Fibroblast of lung (primary cell): ENCODE measurements at regions not wholly inside any gene's neighbourhood (a gene's known extent, or its start where the extent isn't known, plus 50 kb on each side); places are given as distances from the start of the nearest gene placed in this dataset.

Source experiments
- DNase-seq, 2 donors: peaks; one replicate each; pipeline versions ENCODE4 v3.0.0 to v3.0.0-alpha.2; 2010; ENCODE audit warnings: low read depth in 2 of 2
- H2AFZ ChIP-seq: 2 replicates; pipeline ENCODE4 v1.5.1; 2012; ENCODE audit warnings: low read length, control low read depth, inconsistent platforms
- H3K27ac ChIP-seq: 2 replicates; pipeline ENCODE4 v1.5.1; 2011; ENCODE audit warnings: low read length, control low read depth; ENCODE audit not compliant: insufficient read depth
- H3K27me3 ChIP-seq: 2 replicates; pipeline ENCODE4 v1.5.1; 2011; ENCODE audit warnings: mild to moderate bottlenecking, low read length; ENCODE audit not compliant: control insufficient read depth, insufficient read depth
- H3K36me3 ChIP-seq: 2 replicates; pipeline ENCODE4 v1.5.1; 2011; ENCODE audit warnings: low read length; ENCODE audit not compliant: control insufficient read depth, insufficient read depth
- H3K4me1 ChIP-seq: 2 replicates; pipeline ENCODE4 v1.5.1; 2011; ENCODE audit warnings: low read length; ENCODE audit not compliant: control insufficient read depth, insufficient read depth; ENCODE audit errors: extremely low read depth
- H3K4me2 ChIP-seq: 2 replicates; pipeline ENCODE4 v1.5.1; 2011; ENCODE audit warnings: low read length, control low read depth; ENCODE audit not compliant: insufficient read depth; ENCODE audit errors: extremely low read depth
- H3K4me3 ChIP-seq, 4 experiments: fragments of 200-600 bp in 1 of 4; sonication (generic) in 1 of 4; replicated peaks in 1 of 4; 2 replicates each; pipeline ENCODE4 v1.5.1; 2011 to 2016; ENCODE audit warnings: low read length in 4 of 4, low read depth in 3 of 4, mild to moderate bottlenecking in 3 of 4, control low read depth in 2 of 4, inconsistent platforms in 1 of 4, mixed read lengths in 1 of 4; ENCODE audit not compliant: insufficient read depth in 1 of 4; ENCODE audit errors: control extremely low read depth in 1 of 4
- H3K79me2 ChIP-seq: 2 replicates; pipeline ENCODE4 v1.5.1; 2012; ENCODE audit warnings: mild to moderate bottlenecking, low read length, inconsistent platforms; ENCODE audit not compliant: control insufficient read depth, insufficient read depth
- H3K9ac ChIP-seq: 2 replicates; pipeline ENCODE4 v1.5.1; 2011; ENCODE audit warnings: mild to moderate bottlenecking, low read length, control low read depth; ENCODE audit not compliant: insufficient read depth
- H3K9me3 ChIP-seq: 2 replicates; pipeline ENCODE4 v1.5.1; 2012; ENCODE audit warnings: low read depth, low read length; ENCODE audit not compliant: control insufficient read depth, insufficient read depth
- H4K20me1 ChIP-seq: 2 replicates; pipeline ENCODE4 v1.5.1; 2011; ENCODE audit warnings: low read length; ENCODE audit not compliant: control insufficient read depth, insufficient read depth; ENCODE audit errors: extremely low read depth
- EZH2 ChIP-seq: IDR thresholded peaks from 2 replicates; pipeline ENCODE4 v1.5.1; 2012; ENCODE audit warnings: low read length, control low read depth, mild to moderate bottlenecking; ENCODE audit errors: missing control alignments
- TF ChIP-seq, protein P1 (sequence below), 2 donors: IDR thresholded peaks in 1 of 2; conservative IDR thresholded peaks in 1 of 2; 1 replicate in 1 of 2; 2 replicates in 1 of 2; pipeline ENCODE4 v1.5.1; 2011 to 2012; ENCODE audit warnings: low read length in 2 of 2, control low read depth in 1 of 2, inconsistent platforms in 1 of 2, low read depth in 1 of 2, mild to moderate bottlenecking in 1 of 2

DNA sequence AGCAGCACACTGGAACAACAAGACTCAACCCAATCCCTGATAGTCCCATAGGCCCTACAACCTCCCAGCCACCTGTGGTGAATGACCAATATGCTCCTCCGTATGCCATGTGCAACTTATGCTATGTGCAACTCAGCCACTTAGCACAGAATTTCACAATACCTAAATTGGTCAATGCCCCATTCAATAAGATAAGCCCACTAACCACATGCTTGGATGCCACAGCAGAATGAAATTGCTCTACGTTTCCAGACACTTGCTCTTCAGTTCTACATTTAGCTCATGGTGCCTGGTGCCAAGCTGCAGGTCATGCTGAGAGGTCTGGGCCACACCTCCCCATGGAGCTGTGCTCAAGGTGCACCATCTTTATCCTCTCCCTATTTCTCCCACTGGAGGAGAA is 159.8 kb downstream of the EN1 start:
- no peak for TF ChIP-seq EZH2
- TF ChIP-seq, protein P1, sequence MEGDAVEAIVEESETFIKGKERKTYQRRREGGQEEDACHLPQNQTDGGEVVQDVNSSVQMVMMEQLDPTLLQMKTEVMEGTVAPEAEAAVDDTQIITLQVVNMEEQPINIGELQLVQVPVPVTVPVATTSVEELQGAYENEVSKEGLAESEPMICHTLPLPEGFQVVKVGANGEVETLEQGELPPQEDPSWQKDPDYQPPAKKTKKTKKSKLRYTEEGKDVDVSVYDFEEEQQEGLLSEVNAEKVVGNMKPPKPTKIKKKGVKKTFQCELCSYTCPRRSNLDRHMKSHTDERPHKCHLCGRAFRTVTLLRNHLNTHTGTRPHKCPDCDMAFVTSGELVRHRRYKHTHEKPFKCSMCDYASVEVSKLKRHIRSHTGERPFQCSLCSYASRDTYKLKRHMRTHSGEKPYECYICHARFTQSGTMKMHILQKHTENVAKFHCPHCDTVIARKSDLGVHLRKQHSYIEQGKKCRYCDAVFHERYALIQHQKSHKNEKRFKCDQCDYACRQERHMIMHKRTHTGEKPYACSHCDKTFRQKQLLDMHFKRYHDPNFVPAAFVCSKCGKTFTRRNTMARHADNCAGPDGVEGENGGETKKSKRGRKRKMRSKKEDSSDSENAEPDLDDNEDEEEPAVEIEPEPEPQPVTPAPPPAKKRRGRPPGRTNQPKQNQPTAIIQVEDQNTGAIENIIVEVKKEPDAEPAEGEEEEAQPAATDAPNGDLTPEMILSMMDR (conservative IDR thresholded peaks at IDR 0.05 in 1 of 2, IDR thresholded peaks at IDR 0.05 in 1 of 2; ENCODE audit: low read depth in 1 of 2, low read length in 2 of 2): no peak
- no peaks in the 10 kb centered on the region for H4K20me1 ChIP-seq
- no peak overlapping the region for H3K4me3 ChIP-seq
- H3K27me3 ChIP-seq: no peaks in the 10 kb centered on the region
- H3K79me2 ChIP-seq: no peaks in the 10 kb centered on the region
- no peaks in the 10 kb centered on the region for H3K36me3 ChIP-seq
- no peaks in the 10 kb centered on the region for H3K9me3 ChIP-seq
- no peak overlapping the region for H2AFZ ChIP-seq
- no peak overlapping the region for H3K9ac ChIP-seq
- no peak overlapping the region for H3K27ac ChIP-seq
- H3K4me2 ChIP-seq: no peak overlapping the region
- DNase-seq: peak in 1 of 2 donors; percentile 51
- no peaks in the 10 kb centered on the region for H3K4me1 ChIP-seq

DNA sequence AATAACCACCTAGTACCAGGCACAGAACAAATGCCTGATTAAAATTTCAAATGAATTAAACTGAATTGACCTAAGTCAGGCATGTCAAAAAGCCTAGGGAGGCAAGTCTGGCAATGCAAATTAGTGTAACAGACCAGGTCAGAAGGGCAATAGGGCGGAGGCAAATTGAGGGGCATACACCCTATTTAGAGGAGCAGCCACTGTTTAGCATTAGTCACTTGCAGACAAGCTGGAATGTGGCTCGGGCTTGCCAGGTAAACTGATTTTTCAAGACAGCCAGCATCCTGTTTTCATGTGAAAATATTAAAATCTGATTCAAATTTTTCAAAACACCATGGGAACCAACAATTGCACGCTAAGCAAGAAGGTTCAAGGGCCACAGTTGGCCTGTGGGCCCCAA is 160.3 kb downstream of the EN1 start:
- DNase-seq: no peak

DNA sequence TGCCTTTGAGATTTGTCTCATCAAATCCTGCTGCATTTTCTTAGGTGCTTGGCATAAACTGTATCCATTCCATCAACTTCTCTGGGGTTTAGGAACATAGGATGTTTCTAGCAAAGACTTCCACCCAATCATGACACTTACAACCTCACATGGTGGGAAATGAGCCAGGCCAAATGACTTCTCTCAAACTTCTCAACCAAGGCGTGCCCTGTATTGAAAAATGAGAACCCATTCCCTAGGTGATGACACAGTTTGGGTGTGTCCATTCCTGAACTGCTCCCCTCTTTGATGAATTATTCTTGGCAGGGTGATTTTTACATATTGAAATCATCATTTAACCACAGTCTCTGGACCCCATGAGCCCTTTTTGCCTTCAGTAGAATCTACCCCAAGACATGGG is 161.1 kb downstream of the EN1 start:
- H3K36me3 ChIP-seq: no peaks in the 10 kb centered on the region
- no peaks in the 10 kb centered on the region for H3K27me3 ChIP-seq
- H3K27ac ChIP-seq: no peak overlapping the region
- no peak overlapping the region for H2AFZ ChIP-seq
- no peaks in the 10 kb centered on the region for H4K20me1 ChIP-seq
- no peak overlapping the region for H3K4me2 ChIP-seq
- no peak overlapping the region for H3K4me3 ChIP-seq
- H3K9ac ChIP-seq: no peak overlapping the region
- no peak for TF ChIP-seq EZH2
- TF ChIP-seq, protein P1 (conservative IDR thresholded peaks at IDR 0.05 in 1 of 2, IDR thresholded peaks at IDR 0.05 in 1 of 2; ENCODE audit: low read depth in 1 of 2, low read length in 2 of 2): no peak
- no peaks in the 10 kb centered on the region for H3K79me2 ChIP-seq
- no peaks in the 10 kb centered on the region for H3K4me1 ChIP-seq
- H3K9me3 ChIP-seq: no peaks in the 10 kb centered on the region
- DNase-seq: peak in 1 of 2 donors; percentile 76

More for the DNA sequence above, 160.3 kb downstream of the EN1 start:
- Histone ChIP-seq H3K79me2 (no peaks in the 10 kb centered on the region), H4K20me1 (no peaks in the 10 kb centered on the region), H3K9me3 (no peaks in the 10 kb centered on the region), H3K9ac (no peak overlapping the region), H3K27ac (no peak overlapping the region), H2AFZ (no peak overlapping the region), H3K27me3 (no peaks in the 10 kb centered on the region), H3K4me2 (no peak overlapping the region), H3K4me3 (no peak overlapping the region), H3K4me1 (no peaks in the 10 kb centered on the region), H3K36me3 (no peaks in the 10 kb centered on the region)
- TF ChIP-seq, protein P1 (conservative IDR thresholded peaks at IDR 0.05 in 1 of 2, IDR thresholded peaks at IDR 0.05 in 1 of 2; ENCODE audit: low read depth in 1 of 2, low read length in 2 of 2): no peak
- no peak for TF ChIP-seq EZH2
